ENCODE measurements at regions not wholly inside any gene's neighbourhood (a gene's known extent, or its start where the extent isn't known, plus 50 kb on each side); places are given as distances from the start of the nearest gene placed in this dataset.

DNA sequence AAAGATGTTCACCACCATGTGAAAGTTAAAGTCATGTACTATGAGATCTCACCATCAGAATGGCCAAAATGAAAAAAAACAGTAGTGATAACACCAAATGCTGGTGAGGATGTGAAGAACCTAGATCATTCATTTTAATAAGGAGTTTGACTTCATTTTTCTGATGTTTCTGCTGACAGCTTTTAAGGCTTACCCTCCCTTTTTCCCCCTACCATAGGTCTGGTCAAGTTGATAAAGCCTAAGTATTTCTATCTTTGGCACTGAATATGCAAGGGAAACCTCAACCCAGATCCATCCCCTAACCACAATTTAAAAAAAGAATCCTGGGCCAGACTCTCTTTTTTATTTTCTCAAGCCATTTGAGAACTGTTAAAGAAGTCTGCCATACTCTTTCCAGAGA, 689.6 kb upstream of the FOXG1 start:
- Histone ChIP-seq H3K4me3 (ENCODE audit: low read depth in 2 of 2, low read length in 2 of 2) (no peak overlapping the region), H3K27ac (ENCODE audit: low read length) (no peak overlapping the region), H3K4me1 (ENCODE audit: control insufficient read depth, insufficient read depth, low read length) (no peaks in the 10 kb centered on the region), H3K27me3 (ENCODE audit: control insufficient read depth, insufficient read depth, low read length) (no peaks in the 10 kb centered on the region), H3K9me3 (ENCODE audit: control insufficient read depth, insufficient read depth, low read depth, low read length) (no peaks in the 10 kb centered on the region), H3K36me3 (ENCODE audit: control insufficient read depth, insufficient read depth, low read length) (no peaks in the 10 kb centered on the region)
- ChIA-PET CTCF (no interaction called here), POLR2A (no interaction called here)
- in situ Hi-C loops (cut with HindIII; ENCODE audit: low pct_unique_long_range_greater_than_20kb, low sequenced_read_pairs): no loop called here
- no peak for DNase-seq (ENCODE audit: low read depth, low spot score)
- intact Hi-C loops (cut with micrococcal nuclease; ENCODE audit: unreplicated experiment): no loop called here
- BruUV-seq (replicated peaks): no TSS peak
- no peak for TF ChIP-seq TCF7L2 (IDR thresholded peaks at IDR 0.05; ENCODE audit: low read depth, low read length)
- TF ChIP-seq SIN3A (IDR thresholded peaks at IDR 0.05; ENCODE audit: borderline replicate concordance, insufficient read depth, low read depth, low read length): no peak
- no peak for TF ChIP-seq POLR2AphosphoS5 (IDR thresholded peaks at IDR 0.05; ENCODE audit: low read depth, low read length)
- TF ChIP-seq, protein P1, sequence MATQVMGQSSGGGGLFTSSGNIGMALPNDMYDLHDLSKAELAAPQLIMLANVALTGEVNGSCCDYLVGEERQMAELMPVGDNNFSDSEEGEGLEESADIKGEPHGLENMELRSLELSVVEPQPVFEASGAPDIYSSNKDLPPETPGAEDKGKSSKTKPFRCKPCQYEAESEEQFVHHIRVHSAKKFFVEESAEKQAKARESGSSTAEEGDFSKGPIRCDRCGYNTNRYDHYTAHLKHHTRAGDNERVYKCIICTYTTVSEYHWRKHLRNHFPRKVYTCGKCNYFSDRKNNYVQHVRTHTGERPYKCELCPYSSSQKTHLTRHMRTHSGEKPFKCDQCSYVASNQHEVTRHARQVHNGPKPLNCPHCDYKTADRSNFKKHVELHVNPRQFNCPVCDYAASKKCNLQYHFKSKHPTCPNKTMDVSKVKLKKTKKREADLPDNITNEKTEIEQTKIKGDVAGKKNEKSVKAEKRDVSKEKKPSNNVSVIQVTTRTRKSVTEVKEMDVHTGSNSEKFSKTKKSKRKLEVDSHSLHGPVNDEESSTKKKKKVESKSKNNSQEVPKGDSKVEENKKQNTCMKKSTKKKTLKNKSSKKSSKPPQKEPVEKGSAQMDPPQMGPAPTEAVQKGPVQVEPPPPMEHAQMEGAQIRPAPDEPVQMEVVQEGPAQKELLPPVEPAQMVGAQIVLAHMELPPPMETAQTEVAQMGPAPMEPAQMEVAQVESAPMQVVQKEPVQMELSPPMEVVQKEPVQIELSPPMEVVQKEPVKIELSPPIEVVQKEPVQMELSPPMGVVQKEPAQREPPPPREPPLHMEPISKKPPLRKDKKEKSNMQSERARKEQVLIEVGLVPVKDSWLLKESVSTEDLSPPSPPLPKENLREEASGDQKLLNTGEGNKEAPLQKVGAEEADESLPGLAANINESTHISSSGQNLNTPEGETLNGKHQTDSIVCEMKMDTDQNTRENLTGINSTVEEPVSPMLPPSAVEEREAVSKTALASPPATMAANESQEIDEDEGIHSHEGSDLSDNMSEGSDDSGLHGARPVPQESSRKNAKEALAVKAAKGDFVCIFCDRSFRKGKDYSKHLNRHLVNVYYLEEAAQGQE (IDR thresholded peaks at IDR 0.05; ENCODE audit: insufficient read depth in 1 of 2, low read depth in 2 of 2, low read length in 1 of 2): no peak
- TF ChIP-seq, protein P2, sequence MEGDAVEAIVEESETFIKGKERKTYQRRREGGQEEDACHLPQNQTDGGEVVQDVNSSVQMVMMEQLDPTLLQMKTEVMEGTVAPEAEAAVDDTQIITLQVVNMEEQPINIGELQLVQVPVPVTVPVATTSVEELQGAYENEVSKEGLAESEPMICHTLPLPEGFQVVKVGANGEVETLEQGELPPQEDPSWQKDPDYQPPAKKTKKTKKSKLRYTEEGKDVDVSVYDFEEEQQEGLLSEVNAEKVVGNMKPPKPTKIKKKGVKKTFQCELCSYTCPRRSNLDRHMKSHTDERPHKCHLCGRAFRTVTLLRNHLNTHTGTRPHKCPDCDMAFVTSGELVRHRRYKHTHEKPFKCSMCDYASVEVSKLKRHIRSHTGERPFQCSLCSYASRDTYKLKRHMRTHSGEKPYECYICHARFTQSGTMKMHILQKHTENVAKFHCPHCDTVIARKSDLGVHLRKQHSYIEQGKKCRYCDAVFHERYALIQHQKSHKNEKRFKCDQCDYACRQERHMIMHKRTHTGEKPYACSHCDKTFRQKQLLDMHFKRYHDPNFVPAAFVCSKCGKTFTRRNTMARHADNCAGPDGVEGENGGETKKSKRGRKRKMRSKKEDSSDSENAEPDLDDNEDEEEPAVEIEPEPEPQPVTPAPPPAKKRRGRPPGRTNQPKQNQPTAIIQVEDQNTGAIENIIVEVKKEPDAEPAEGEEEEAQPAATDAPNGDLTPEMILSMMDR (IDR thresholded peaks at IDR 0.05): no peak
- ATAC-seq: no peak

DNA sequence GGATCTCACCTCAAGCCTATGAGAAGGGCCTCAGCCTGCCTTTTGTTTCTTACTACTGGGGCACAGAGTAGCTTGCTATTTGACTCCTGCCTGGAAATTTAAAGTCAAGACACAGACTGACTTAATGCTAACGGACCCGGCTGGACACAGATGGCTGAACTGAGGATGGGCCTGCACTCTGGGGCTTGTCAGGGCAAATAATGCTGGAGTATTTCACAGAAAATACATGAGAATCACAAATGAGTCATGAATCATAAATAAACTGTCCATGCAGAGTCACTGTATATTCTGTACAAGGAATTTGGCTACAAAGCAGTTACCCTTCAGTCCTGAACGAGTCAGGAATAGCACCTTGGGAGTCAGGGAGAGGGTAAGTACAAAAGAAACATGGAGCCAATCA, 683.2 kb upstream of the FOXG1 start:
- no peaks in the 10 kb centered on the region for H3K27me3 ChIP-seq (ENCODE audit: control insufficient read depth, insufficient read depth, low read length)
- TF ChIP-seq, protein P1 (IDR thresholded peaks at IDR 0.05; ENCODE audit: insufficient read depth in 1 of 2, low read depth in 2 of 2, low read length in 1 of 2): no peak
- no peak for TF ChIP-seq TCF7L2 (IDR thresholded peaks at IDR 0.05; ENCODE audit: low read depth, low read length)
- no peak for TF ChIP-seq POLR2AphosphoS5 (IDR thresholded peaks at IDR 0.05; ENCODE audit: low read depth, low read length)
- no peak for TF ChIP-seq SIN3A (IDR thresholded peaks at IDR 0.05; ENCODE audit: borderline replicate concordance, insufficient read depth, low read depth, low read length)
- TF ChIP-seq, protein P2 (IDR thresholded peaks at IDR 0.05): no peak
- no peak overlapping the region for H3K27ac ChIP-seq (ENCODE audit: low read length)
- BruUV-seq (replicated peaks): no TSS peak
- DNase-seq (ENCODE audit: low read depth, low spot score) (no peak), ATAC-seq (no peak)
- H3K4me1 ChIP-seq (ENCODE audit: control insufficient read depth, insufficient read depth, low read length): no peaks in the 10 kb centered on the region
- no peaks in the 10 kb centered on the region for H3K36me3 ChIP-seq (ENCODE audit: control insufficient read depth, insufficient read depth, low read length)
- ChIA-PET CTCF (no interaction called here), POLR2A (no interaction called here)
- H3K9me3 ChIP-seq (ENCODE audit: control insufficient read depth, insufficient read depth, low read depth, low read length): no peaks in the 10 kb centered on the region
- intact Hi-C loops (cut with micrococcal nuclease; ENCODE audit: unreplicated experiment) (no loop called here), in situ Hi-C loops (cut with HindIII; ENCODE audit: low pct_unique_long_range_greater_than_20kb, low sequenced_read_pairs) (no loop called here)
- no peak overlapping the region for H3K4me3 ChIP-seq (ENCODE audit: low read depth in 2 of 2, low read length in 2 of 2)
